Activated CD4-positive, alpha-beta T cell treated with anti-CD3 and anti-CD28 coated beads for 36 hours (primary cell): ENCODE measurements at regions not wholly inside any gene's neighbourhood (a gene's known extent, or its start where the extent isn't known, plus 50 kb on each side); places are given as distances from the start of the nearest gene placed in this dataset.

ENCODE experiments used
- ATAC-seq: fragments of 200-7000 bp; cut with Tn5 transposase; one replicate; pipeline ENCODE4 v1.10.0; 2021; ENCODE audit warnings: mild to moderate bottlenecking, moderate library complexity
- CTCF ChIA-PET: fragments of 350-600 bp; sonication (Branson Sonifier 250); formaldehyde crosslinking; loops from one replicate; lab custom pipeline; 2021; ENCODE audit warnings: antibody characterized with exemption; lab: Charles Lee
- POLR2A ChIA-PET: fragments of 350-600 bp; sonication (Branson Sonifier 250); formaldehyde crosslinking; loops from one replicate; lab custom pipeline; 2021; ENCODE audit warnings: antibody characterized with exemption, inconsistent platforms; lab: Charles Lee
- DNase-seq: peaks from one replicate; pipeline ENCODE4 v3.0.0-alpha.2; 2020
- H3K27ac Mint-ChIP-seq: one replicate; pipeline ENCODE4 v1.8.0; 2021; ENCODE audit warnings: mixed read lengths
- H3K27me3 Mint-ChIP-seq: one replicate; pipeline ENCODE4 v1.8.0; 2021; ENCODE audit warnings: mixed read lengths
- H3K36me3 Mint-ChIP-seq: one replicate; pipeline ENCODE4 v1.8.0; 2021; ENCODE audit warnings: low read depth, mixed read lengths
- H3K4me1 Mint-ChIP-seq: one replicate; pipeline ENCODE4 v1.8.0; 2021; ENCODE audit warnings: mixed read lengths
- H3K4me3 Mint-ChIP-seq: one replicate; pipeline ENCODE4 v1.8.0; 2021; ENCODE audit warnings: mild to moderate bottlenecking, moderate library complexity, mixed read lengths
- H3K9me3 Mint-ChIP-seq: one replicate; pipeline ENCODE4 v1.8.0; 2021; ENCODE audit warnings: low read depth, mixed read lengths
- intact Hi-C, 2 experiments: fragments of 100-400 bp; cut with DNase I in 1 of 2; cut with micrococcal nuclease in 1 of 2; formaldehyde crosslinking; loops; one replicate each; pipeline versions ENCODE4 v1.14.2 to v1.15.1; 2022 to 2024; cut with DNase I, micrococcal nuclease

DNA sequence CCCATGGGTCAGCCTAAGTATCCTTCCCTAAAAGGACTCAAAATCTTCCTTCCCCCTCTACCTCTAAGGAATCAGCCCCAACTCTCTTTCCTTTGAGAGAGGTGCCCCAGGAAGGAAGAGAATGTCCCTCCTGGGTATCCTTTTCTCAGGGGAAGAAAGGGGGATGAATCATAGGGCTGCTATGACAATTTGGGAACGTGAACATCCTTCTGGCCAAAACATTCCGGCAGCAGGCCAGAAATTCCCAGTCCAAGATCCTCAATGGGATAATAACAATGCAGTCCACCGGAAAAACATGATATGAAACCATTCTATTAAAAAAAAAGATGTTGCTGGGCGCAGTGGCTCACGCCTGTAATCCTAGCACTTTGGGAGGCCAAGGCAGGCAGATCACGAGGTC, 50.8 kb upstream of the CACNA2D3 start:
- peaks cover 4% of the 10 kb centered on the region for H3K27me3 Mint-ChIP-seq
- no peaks in the 10 kb centered on the region for H3K36me3 Mint-ChIP-seq
- POLR2A ChIA-PET = no interaction called here
- no peak overlapping the region for H3K27ac Mint-ChIP-seq
- intact Hi-C loops = no loop called here
- DNase-seq (no peak), ATAC-seq (no peak)
- H3K9me3 Mint-ChIP-seq = peaks cover 19% of the 10 kb centered on the region
- CTCF ChIA-PET = no interaction called here
- no peak overlapping the region for H3K4me3 Mint-ChIP-seq
- no peaks in the 10 kb centered on the region for H3K4me1 Mint-ChIP-seq

DNA sequence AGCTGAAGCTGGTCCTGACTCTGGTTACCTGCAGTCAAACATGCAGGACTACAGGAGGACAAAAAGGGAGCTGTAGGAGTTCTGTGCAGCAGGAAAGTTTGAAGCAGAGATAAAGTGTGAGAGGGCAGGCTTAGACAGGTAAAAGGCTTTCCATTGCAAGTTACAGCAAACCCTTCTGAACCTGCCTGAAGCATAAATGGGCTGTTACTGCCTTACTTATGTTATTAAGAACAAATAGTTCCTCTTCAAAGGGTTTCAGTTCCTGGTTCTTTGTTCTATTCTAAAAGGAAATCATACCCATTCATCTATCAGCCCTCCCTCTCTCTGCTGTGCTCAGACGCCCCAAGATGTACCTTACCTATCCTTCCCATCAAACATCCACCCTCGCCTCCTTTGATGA, 52.4 kb upstream of the CACNA2D3 start:
- CTCF ChIA-PET = no interaction called here
- Mint-ChIP-seq H3K4me3 (no peak overlapping the region), H3K9me3 (peaks cover 19% of the 10 kb centered on the region), H3K36me3 (no peaks in the 10 kb centered on the region), H3K4me1 (no peaks in the 10 kb centered on the region), H3K27me3 (peaks cover 6% of the 10 kb centered on the region), H3K27ac (no peak overlapping the region)
- intact Hi-C loops = no loop called here
- DNase-seq = no peak
- POLR2A ChIA-PET = no interaction called here
- ATAC-seq = no peak

DNA sequence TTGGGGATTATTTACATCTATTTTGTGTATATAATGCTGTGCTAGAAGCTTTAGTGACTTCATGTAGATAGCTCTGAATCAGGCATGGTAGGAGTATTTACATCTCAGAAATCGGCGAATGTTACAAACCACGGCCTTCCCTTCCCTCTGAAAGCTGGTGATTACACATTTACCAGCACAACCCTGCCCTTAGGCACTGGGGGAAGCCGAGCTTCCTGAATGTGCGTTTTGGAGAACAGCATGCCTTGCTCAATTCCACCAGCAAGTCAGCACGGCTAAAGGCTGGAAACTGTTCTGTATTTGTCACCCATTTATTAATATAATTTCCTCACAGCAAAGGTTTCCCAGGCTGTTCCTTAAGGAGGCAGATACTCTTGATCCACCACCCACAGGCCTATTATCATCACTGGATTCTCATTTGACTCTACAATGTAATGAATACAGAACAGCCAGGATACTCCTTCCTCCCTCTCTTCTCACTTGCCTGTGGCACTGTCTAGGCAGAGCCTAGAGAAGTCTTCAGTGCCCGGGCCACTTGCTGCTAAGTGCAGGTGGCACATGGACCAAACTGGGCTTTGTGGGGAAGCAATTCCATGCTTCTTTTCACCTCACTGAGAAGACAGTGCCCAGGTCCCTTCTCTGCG, 55.2 kb upstream of the CACNA2D3 start:
- H3K9me3 Mint-ChIP-seq = peaks cover 16% of the 10 kb centered on the region
- no peaks in the 10 kb centered on the region for H3K36me3 Mint-ChIP-seq
- H3K4me1 Mint-ChIP-seq = no peaks in the 10 kb centered on the region
- DNase-seq = no peak
- intact Hi-C loops = no loop called here
- no peak for ATAC-seq
- H3K27me3 Mint-ChIP-seq = peaks cover 9% of the 10 kb centered on the region
- no peak overlapping the region for H3K4me3 Mint-ChIP-seq
- ChIA-PET CTCF (no interaction called here), POLR2A (no interaction called here)
- H3K27ac Mint-ChIP-seq = no peak overlapping the region

DNA sequence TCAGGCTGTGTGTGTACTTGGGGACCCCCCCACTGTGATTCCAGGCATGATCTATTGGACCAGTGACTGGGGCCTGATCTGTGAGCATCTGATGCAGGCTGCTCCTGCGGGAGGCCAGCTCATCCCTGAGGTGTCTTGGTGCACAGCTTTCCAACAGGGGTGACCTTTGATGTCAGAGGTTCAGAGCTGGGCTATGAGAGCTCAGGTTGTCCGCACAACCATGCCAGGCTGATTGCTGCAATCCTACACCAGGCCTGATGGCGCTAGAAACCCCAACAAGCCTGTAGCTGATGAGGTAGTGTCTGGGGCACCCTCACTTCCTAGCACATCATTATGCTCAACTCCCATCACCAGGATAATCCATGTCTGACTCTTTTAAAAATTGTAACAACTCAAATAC, 56.1 kb upstream of the CACNA2D3 start:
- DNase-seq (no peak), ATAC-seq (no peak)
- peaks cover 16% of the 10 kb centered on the region for H3K9me3 Mint-ChIP-seq
- H3K4me3 Mint-ChIP-seq = no peak overlapping the region
- no peaks in the 10 kb centered on the region for H3K4me1 Mint-ChIP-seq
- no peak overlapping the region for H3K27ac Mint-ChIP-seq
- intact Hi-C loops = no loop called here
- POLR2A ChIA-PET = no interaction called here
- H3K36me3 Mint-ChIP-seq = no peaks in the 10 kb centered on the region
- CTCF ChIA-PET = interaction anchor here (0.6 kb wide), 1 partner anchor 1414 kb away, joined by 3 read pairs; no protein-coding TSS in a partner anchor
- peaks cover 9% of the 10 kb centered on the region for H3K27me3 Mint-ChIP-seq

DNA sequence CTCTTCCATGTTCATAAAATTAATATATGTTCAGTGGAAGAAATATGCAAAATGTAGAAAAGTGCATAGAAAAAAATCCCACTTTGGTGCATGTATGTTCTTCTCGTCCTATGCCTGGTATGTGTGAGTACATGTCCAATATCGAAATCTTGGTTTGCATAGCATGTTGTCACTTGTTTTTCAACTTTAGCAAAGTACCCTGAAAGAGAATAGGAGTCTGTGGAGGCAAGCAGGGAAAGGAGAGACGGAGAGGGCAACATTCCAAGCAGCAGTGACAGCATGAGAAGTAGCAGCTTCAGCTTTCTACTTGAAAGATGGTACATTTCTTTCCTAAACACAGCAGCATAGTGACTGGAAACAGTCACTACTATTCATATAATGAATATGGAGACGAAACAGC, 56.8 kb upstream of the CACNA2D3 start:
- ATAC-seq (no peak), DNase-seq (no peak)
- intact Hi-C loops = no loop called here
- Mint-ChIP-seq H3K36me3 (no peaks in the 10 kb centered on the region), H3K27me3 (peaks cover 9% of the 10 kb centered on the region), H3K9me3 (peaks cover 11% of the 10 kb centered on the region), H3K4me3 (no peak overlapping the region), H3K4me1 (no peaks in the 10 kb centered on the region), H3K27ac (no peak overlapping the region)
- POLR2A ChIA-PET = no interaction called here
- CTCF ChIA-PET = no interaction called here

DNA sequence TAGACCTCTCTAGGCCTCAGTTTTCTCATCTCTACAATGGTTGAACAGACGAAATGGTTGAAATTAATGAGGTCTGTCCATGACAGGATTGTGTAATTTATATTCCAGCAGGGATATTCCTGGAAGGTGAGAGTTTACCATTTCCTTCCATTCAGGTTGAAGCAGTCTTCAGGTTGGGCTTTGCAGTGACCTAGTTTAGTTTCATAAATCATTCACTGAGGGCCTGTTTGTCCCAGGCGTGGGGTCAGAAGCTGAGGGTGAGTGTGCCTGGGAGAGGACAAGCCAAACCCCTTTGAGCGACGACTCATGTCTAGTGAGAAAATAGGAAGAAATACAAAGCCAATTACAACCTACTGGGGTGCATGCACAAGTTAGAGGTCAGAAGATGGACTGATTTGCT, 57.2 kb upstream of the CACNA2D3 start:
- CTCF ChIA-PET = no interaction called here

DNA sequence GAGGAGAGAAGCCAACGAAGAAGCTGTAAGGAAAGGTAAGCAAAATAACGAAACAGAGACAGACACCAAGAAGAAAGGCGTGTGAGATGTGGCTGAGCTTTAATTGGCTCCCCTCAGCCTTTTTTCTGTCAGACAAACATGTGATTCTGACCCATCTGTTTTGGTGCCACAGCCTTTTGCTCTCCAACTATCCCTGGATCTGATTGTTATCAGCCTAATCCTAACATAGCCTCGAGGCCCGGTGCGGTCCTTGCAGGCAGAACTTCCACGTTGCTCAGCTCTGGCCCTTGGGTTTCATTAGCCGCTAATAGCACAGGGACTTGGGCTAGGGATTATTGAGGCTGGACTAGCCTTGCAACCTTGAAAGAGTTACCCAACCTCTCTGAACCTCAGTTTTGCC, 57.9 kb upstream of the CACNA2D3 start:
- intact Hi-C loops = no loop called here
- H3K36me3 Mint-ChIP-seq = no peaks in the 10 kb centered on the region
- peaks cover 3% of the 10 kb centered on the region for H3K9me3 Mint-ChIP-seq
- ATAC-seq (no peak), DNase-seq (no peak)
- H3K27ac Mint-ChIP-seq = no peak overlapping the region
- peaks cover 9% of the 10 kb centered on the region for H3K27me3 Mint-ChIP-seq
- ChIA-PET POLR2A (no interaction called here), CTCF (no interaction called here)
- H3K4me1 Mint-ChIP-seq = no peaks in the 10 kb centered on the region
- H3K4me3 Mint-ChIP-seq = no peak overlapping the region

More for the DNA sequence above, 57.2 kb upstream of the CACNA2D3 start:
- intact Hi-C loops = no loop called here
- H3K4me1 Mint-ChIP-seq = no peaks in the 10 kb centered on the region
- DNase-seq (no peak), ATAC-seq (no peak)
- POLR2A ChIA-PET = interaction anchor here (0.6 kb wide), 1 partner anchor 1420 kb away, joined by 7 read pairs; no protein-coding TSS in a partner anchor
- H3K4me3 Mint-ChIP-seq = no peak overlapping the region
- no peak overlapping the region for H3K27ac Mint-ChIP-seq
- peaks cover 8% of the 10 kb centered on the region for H3K9me3 Mint-ChIP-seq
- peaks cover 9% of the 10 kb centered on the region for H3K27me3 Mint-ChIP-seq
- H3K36me3 Mint-ChIP-seq = no peaks in the 10 kb centered on the region

DNA sequence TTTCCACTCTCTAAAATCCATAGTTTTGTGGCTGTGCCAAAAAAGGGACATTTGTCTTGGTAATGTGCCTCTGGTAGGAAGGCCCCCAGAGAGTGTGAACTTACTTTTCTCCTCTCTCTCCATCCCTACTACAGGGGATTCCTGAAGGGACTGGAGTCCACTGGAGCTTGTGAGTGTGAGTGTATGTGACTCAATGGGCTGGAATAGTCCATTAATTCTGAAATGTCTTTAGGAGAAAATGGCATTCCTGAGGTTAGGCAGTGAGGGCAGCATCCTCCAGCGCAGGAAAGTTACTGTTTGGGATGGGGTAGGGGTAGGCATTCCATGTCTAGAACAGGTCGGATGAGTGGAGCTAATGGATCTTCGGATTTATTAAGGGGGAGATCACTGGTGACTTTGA, 59.8 kb upstream of the CACNA2D3 start:
- Mint-ChIP-seq H3K4me1 (no peaks in the 10 kb centered on the region), H3K27me3 (peaks cover 8% of the 10 kb centered on the region), H3K36me3 (no peaks in the 10 kb centered on the region), H3K4me3 (no peak overlapping the region), H3K27ac (no peak overlapping the region), H3K9me3 (no peaks in the 10 kb centered on the region)
- CTCF ChIA-PET = no interaction called here
- DNase-seq (no peak), ATAC-seq (no peak)
- POLR2A ChIA-PET = no interaction called here
- intact Hi-C loops = no loop called here

DNA sequence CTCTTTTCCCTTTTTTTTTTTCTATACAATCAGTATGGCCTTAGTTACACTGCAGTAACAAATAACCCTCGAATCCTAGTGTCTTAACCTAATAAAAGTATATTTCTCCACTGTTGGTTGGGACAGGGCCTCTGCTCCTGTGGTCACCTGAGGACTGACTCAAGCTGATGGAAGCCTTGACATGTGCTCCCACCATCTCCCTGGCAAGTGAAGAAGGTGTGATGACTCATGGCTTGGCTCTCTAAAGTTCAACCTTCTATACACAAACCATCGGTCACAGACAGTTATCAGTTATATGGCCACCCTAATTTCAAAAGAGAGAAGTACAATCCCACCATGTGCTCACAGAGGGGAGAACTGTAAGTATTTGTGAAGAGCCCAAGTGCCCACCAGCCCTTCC, 65.8 kb upstream of the CACNA2D3 start:
- H3K36me3 Mint-ChIP-seq = no peaks in the 10 kb centered on the region
- CTCF ChIA-PET = interaction anchor here (0.7 kb wide), 1 partner anchor 12 kb away, joined by 3 read pairs; no protein-coding TSS in a partner anchor
- H3K4me1 Mint-ChIP-seq = no peaks in the 10 kb centered on the region
- DNase-seq (no peak), ATAC-seq (no peak)
- intact Hi-C loops = no loop called here
- no peak overlapping the region for H3K4me3 Mint-ChIP-seq
- H3K27me3 Mint-ChIP-seq = peaks cover 7% of the 10 kb centered on the region
- no peak overlapping the region for H3K27ac Mint-ChIP-seq
- no peaks in the 10 kb centered on the region for H3K9me3 Mint-ChIP-seq
- POLR2A ChIA-PET = no interaction called here

DNA sequence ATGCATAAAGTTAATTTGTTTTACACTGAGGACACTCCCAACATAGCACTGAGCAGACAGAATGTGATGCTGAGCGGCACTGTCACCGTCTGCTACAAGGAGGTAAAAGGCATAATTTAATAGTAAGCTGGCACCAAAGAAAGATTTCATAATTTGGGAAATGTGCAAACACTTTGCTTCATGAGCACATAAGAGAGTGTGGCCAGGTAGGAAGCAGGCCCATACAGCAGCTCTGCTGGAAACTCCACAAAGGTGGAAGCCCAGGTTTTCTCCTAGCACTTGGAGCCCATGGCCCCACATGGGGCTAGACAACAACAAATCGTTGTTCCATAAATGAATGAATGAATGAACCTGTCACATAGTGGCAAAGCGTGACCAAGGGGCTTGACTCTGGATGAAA, 68.5 kb upstream of the CACNA2D3 start:
- ATAC-seq = no peak
- no peak for DNase-seq
- H3K27ac Mint-ChIP-seq = no peak overlapping the region
- no peaks in the 10 kb centered on the region for H3K36me3 Mint-ChIP-seq
- no peak overlapping the region for H3K4me3 Mint-ChIP-seq
- no peaks in the 10 kb centered on the region for H3K4me1 Mint-ChIP-seq
- CTCF ChIA-PET = interaction anchor here (0.8 kb wide), 1 partner anchor 439 kb away, joined by 3 read pairs; no protein-coding TSS in a partner anchor
- peaks cover 7% of the 10 kb centered on the region for H3K27me3 Mint-ChIP-seq
- intact Hi-C loops = no loop called here
- POLR2A ChIA-PET = no interaction called here
- no peaks in the 10 kb centered on the region for H3K9me3 Mint-ChIP-seq

DNA sequence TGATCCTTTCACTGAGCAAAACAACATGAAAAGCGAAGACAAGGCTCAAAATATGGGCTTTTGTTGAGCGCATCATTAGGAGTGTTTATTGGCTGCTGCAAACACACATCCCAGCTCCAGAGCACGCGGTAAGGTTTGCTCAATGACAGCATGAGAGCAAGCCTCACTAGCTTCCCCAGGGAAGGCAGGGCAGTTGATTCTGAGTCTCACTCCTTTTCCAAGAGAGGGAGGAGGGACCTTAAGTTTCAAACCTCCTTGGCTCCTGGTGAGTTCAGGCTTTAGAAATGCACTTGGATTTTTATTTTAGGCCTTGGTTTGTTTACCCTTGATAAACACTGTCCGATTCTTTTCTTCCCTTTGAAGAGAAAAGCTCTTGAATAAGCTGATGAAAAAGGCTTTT, 69.1 kb upstream of the CACNA2D3 start:
- ChIA-PET POLR2A (no interaction called here), CTCF (no interaction called here)
- ATAC-seq (no peak), DNase-seq (no peak)
- intact Hi-C loops = no loop called here
- Mint-ChIP-seq H3K4me1 (no peaks in the 10 kb centered on the region), H3K9me3 (no peaks in the 10 kb centered on the region), H3K27ac (no peak overlapping the region), H3K4me3 (no peak overlapping the region), H3K36me3 (no peaks in the 10 kb centered on the region), H3K27me3 (peaks cover 7% of the 10 kb centered on the region)

DNA sequence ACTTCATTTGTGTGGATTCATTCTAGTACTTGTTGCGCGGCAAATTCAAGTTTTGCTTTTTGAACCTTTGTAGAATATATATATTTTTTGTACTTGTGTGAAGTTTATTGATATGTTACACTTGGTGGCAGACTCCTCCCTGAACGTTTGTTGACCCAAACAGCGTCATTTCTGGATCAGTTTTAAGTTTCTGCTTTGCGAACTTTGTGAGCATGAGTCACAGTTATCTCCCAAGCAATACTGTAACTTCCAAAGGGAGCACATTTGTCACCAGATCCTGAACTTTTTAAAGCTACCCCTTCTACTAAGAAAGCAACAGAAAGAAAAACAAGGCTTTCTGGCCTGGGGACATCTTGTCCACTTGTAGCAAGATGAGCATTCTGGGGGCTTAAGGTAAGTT, 74.8 kb upstream of the CACNA2D3 start:
- Mint-ChIP-seq H3K27ac (no peak overlapping the region), H3K9me3 (no peaks in the 10 kb centered on the region), H3K27me3 (peaks cover 4% of the 10 kb centered on the region), H3K4me3 (no peak overlapping the region), H3K36me3 (no peaks in the 10 kb centered on the region), H3K4me1 (no peaks in the 10 kb centered on the region)
- CTCF ChIA-PET = no interaction called here
- POLR2A ChIA-PET = no interaction called here
- ATAC-seq (no peak), DNase-seq (no peak)
- intact Hi-C loops = no loop called here
